NCI-H2196 (cell line): ENCODE measurements at regions not wholly inside any gene's neighbourhood (a gene's known extent, or its start where the extent isn't known, plus 50 kb on each side); places are given as distances from the start of the nearest gene placed in this dataset.
A peak's percentile ranks its signal among the peaks of the same experiment; 100 is the strongest.

Experiments used
- DNase-seq: peaks from one replicate; lab custom pipeline; 2025; ENCODE audit not compliant: unreplicated experiment; lab: John Stamatoyannopoulos, UW

- no peak for DNase-seq
Observed at GRCh38 chr10:125460326-125460725, 222.6 kb downstream of the TEX36 start.

- no peak for DNase-seq
Observed at GRCh38 chr10:125457406-125457805, 225.6 kb downstream of the TEX36 start.

GRCh38 chr10:125455855-125456254, 227.1 kb downstream of the TEX36 start:
- no peak for DNase-seq

- no peak for DNase-seq
Observed at GRCh38 chr10:125455431-125455830, 227.5 kb downstream of the TEX36 start.

GRCh38 chr10:125451319-125451718, 231.6 kb downstream of the TEX36 start:
- no peak for DNase-seq

- no peak for DNase-seq
Observed at GRCh38 chr10:125450218-125450617, 232.7 kb downstream of the TEX36 start.

GRCh38 chr10:125449571-125449970, 233.4 kb downstream of the TEX36 start:
- DNase-seq: no peak

- DNase-seq: peak; percentile 1
Observed at GRCh38 chr10:125448596-125448995, 234.4 kb downstream of the TEX36 start.

- no peak for DNase-seq
Observed at GRCh38 chr10:125444790-125445189, 238.2 kb downstream of the TEX36 start.

GRCh38 chr10:125442856-125443540, 240.0 kb downstream of the TEX36 start:
- no peak for DNase-seq

- DNase-seq: no peak
Observed at GRCh38 chr10:125441151-125441550, 241.8 kb downstream of the TEX36 start.

- no peak for DNase-seq
Observed at GRCh38 chr10:125431149-125431548, 251.8 kb downstream of the TEX36 start.

- no peak for DNase-seq
Observed at GRCh38 chr10:125428054-125428453, 254.9 kb downstream of the TEX36 start.

- no peak for DNase-seq
Observed at GRCh38 chr10:125424191-125424847, 258.6 kb downstream of the TEX36 start.

GRCh38 chr10:125423569-125423968, 259.4 kb downstream of the TEX36 start:
- DNase-seq: no peak

- DNase-seq: no peak
Observed at GRCh38 chr10:125419831-125420230, 259.5 kb upstream of the CTBP2 start.

- DNase-seq: no peak
Observed at GRCh38 chr10:125419146-125419545, 258.8 kb upstream of the CTBP2 start.

GRCh38 chr10:125417605-125418004, 257.2 kb upstream of the CTBP2 start:
- no peak for DNase-seq

- no peak for DNase-seq
Observed at GRCh38 chr10:125415964-125416363, 255.6 kb upstream of the CTBP2 start.

- DNase-seq: no peak
Observed at GRCh38 chr10:125415006-125415633, 254.8 kb upstream of the CTBP2 start.

- DNase-seq: no peak
Observed at GRCh38 chr10:125411724-125412123, 251.4 kb upstream of the CTBP2 start.

GRCh38 chr10:125409756-125410155, 249.4 kb upstream of the CTBP2 start:
- DNase-seq: no peak
